GM23338 (cell line): ENCODE measurements at regions not wholly inside any gene's neighbourhood (a gene's known extent, or its start where the extent isn't known, plus 50 kb on each side); places are given as distances from the start of the nearest gene placed in this dataset.

Experiments used
- CREB1 ChIP-seq: fragments of 250-450 bp; sonication (Bioruptor Pico); IDR thresholded peaks from 2 replicates; pipeline ENCODE4 v1.5.0; 2020; ENCODE audit warnings: low read depth, mild to moderate bottlenecking, moderate library complexity
- EZH2 ChIP-seq: fragments of 200-600 bp; sonication (generic); IDR thresholded peaks from one replicate; pipeline ENCODE4 v1.8.0; 2017; ENCODE audit warnings: antibody characterized with exemption, mild to moderate bottlenecking, low read depth; ENCODE audit not compliant: unreplicated experiment
- EZH2phosphoT487 ChIP-seq: fragments of 200-600 bp; sonication (generic); IDR thresholded peaks from one replicate; pipeline ENCODE4 v1.8.1; 2018; ENCODE audit warnings: antibody characterized with exemption; ENCODE audit not compliant: unreplicated experiment
- JUNB ChIP-seq: IDR thresholded peaks from one replicate; pipeline ENCODE4 v1.6.1; 2016; ENCODE audit warnings: antibody characterized with exemption; ENCODE audit not compliant: unreplicated experiment
- POLR2AphosphoS5 ChIP-seq: IDR thresholded peaks from 2 replicates; pipeline ENCODE4 v1.6.1; 2016; ENCODE audit warnings: antibody characterized with exemption, low read depth
- STAT1 ChIP-seq: IDR thresholded peaks from one replicate; pipeline ENCODE4 v1.6.1; 2016; ENCODE audit warnings: antibody characterized with exemption; ENCODE audit not compliant: unreplicated experiment
- ZNF114 ChIP-seq: fragments of 250-450 bp; sonication (Bioruptor Pico); IDR thresholded peaks from 2 replicates; pipeline ENCODE4 v1.5.0; 2020; ENCODE audit warnings: mild to moderate bottlenecking, moderate library complexity
- TF ChIP-seq, protein P1 (sequence below), 2 experiments: fragments of 200-600 bp in 1 of 2; sonication (generic) in 1 of 2; conservative IDR thresholded peaks; 2 replicates each; pipeline versions ENCODE4 v1.5.1 to v1.6.1; 2016 to 2017; ENCODE audit warnings: antibody characterized with exemption in 2 of 2, low read depth in 2 of 2, mild to moderate bottlenecking in 2 of 2, moderate library complexity in 1 of 2
- TF ChIP-seq, protein P2 (sequence below): IDR thresholded peaks from one replicate; pipeline ENCODE4 v1.6.1; 2018; ENCODE audit warnings: antibody characterized with exemption; ENCODE audit not compliant: unreplicated experiment
- TF ChIP-seq, protein P3 (sequence below): IDR thresholded peaks from 2 replicates; pipeline ENCODE4 v1.6.1; 2016; ENCODE audit warnings: antibody characterized with exemption

DNA sequence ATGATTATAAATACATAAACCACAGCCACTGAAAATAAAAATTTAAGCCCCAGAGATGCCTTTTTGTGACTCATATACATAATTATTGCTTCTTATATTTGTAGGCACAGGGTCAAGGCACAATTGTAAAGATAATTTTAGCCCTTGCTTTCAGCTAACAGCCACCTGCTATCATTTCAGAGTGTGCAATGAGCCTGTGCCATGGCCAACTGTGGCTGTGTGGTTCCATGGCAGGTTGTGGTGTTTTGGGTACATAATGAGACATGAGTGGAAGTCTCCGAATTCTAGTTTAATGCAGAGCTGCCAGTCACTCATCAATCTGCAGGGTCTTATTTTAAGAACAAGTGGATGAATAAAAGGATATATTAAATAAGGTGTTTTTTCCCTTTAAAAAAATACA is 346.9 kb upstream of the SNX7 start:
- TF ChIP-seq, protein P1, sequence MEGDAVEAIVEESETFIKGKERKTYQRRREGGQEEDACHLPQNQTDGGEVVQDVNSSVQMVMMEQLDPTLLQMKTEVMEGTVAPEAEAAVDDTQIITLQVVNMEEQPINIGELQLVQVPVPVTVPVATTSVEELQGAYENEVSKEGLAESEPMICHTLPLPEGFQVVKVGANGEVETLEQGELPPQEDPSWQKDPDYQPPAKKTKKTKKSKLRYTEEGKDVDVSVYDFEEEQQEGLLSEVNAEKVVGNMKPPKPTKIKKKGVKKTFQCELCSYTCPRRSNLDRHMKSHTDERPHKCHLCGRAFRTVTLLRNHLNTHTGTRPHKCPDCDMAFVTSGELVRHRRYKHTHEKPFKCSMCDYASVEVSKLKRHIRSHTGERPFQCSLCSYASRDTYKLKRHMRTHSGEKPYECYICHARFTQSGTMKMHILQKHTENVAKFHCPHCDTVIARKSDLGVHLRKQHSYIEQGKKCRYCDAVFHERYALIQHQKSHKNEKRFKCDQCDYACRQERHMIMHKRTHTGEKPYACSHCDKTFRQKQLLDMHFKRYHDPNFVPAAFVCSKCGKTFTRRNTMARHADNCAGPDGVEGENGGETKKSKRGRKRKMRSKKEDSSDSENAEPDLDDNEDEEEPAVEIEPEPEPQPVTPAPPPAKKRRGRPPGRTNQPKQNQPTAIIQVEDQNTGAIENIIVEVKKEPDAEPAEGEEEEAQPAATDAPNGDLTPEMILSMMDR (conservative IDR thresholded peaks at IDR 0.05; ENCODE audit: low read depth in 2 of 2) = no peak
- TF ChIP-seq EZH2 (no peak), POLR2AphosphoS5 (no peak), ZNF114 (CRISPR knock-in tag) (no peak), EZH2phosphoT487 (no peak), CREB1 (CRISPR knock-in tag) (no peak), STAT1 (no peak), JUNB (no peak)
- TF ChIP-seq, protein P2, sequence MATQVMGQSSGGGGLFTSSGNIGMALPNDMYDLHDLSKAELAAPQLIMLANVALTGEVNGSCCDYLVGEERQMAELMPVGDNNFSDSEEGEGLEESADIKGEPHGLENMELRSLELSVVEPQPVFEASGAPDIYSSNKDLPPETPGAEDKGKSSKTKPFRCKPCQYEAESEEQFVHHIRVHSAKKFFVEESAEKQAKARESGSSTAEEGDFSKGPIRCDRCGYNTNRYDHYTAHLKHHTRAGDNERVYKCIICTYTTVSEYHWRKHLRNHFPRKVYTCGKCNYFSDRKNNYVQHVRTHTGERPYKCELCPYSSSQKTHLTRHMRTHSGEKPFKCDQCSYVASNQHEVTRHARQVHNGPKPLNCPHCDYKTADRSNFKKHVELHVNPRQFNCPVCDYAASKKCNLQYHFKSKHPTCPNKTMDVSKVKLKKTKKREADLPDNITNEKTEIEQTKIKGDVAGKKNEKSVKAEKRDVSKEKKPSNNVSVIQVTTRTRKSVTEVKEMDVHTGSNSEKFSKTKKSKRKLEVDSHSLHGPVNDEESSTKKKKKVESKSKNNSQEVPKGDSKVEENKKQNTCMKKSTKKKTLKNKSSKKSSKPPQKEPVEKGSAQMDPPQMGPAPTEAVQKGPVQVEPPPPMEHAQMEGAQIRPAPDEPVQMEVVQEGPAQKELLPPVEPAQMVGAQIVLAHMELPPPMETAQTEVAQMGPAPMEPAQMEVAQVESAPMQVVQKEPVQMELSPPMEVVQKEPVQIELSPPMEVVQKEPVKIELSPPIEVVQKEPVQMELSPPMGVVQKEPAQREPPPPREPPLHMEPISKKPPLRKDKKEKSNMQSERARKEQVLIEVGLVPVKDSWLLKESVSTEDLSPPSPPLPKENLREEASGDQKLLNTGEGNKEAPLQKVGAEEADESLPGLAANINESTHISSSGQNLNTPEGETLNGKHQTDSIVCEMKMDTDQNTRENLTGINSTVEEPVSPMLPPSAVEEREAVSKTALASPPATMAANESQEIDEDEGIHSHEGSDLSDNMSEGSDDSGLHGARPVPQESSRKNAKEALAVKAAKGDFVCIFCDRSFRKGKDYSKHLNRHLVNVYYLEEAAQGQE = no peak
- TF ChIP-seq, protein P3, sequence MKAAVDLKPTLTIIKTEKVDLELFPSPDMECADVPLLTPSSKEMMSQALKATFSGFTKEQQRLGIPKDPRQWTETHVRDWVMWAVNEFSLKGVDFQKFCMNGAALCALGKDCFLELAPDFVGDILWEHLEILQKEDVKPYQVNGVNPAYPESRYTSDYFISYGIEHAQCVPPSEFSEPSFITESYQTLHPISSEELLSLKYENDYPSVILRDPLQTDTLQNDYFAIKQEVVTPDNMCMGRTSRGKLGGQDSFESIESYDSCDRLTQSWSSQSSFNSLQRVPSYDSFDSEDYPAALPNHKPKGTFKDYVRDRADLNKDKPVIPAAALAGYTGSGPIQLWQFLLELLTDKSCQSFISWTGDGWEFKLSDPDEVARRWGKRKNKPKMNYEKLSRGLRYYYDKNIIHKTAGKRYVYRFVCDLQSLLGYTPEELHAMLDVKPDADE = no peak
